IPS-NIHi11 (cell line): ENCODE measurements at regions not wholly inside any gene's neighbourhood (a gene's known extent, or its start where the extent isn't known, plus 50 kb on each side); places are given as distances from the start of the nearest gene placed in this dataset.

Experiments used
- DNase-seq: peaks from one replicate; pipeline ENCODE4 v3.0.0; 2012; ENCODE audit warnings: mixed read lengths, low spot score

GRCh38 chr5:97844797-97845196, 661.8 kb upstream of the RIOK2 start:
- peak; percentile 17 for DNase-seq

- DNase-seq = no peak
Observed at GRCh38 chr5:97846643-97847042, 663.6 kb upstream of the RIOK2 start.

- DNase-seq = no peak
Observed at GRCh38 chr5:97847920-97848631, 665.0 kb upstream of the RIOK2 start.

- DNase-seq = no peak
Observed at GRCh38 chr5:97851036-97851435, 668.0 kb upstream of the RIOK2 start.

GRCh38 chr5:97854871-97855762, 672.1 kb upstream of the RIOK2 start:
- DNase-seq = peak; percentile 9

- no peak for DNase-seq
Observed at GRCh38 chr5:97874491-97874890, 691.4 kb upstream of the RIOK2 start.

GRCh38 chr5:97876272-97876671, 693.2 kb upstream of the RIOK2 start:
- no peak for DNase-seq

- DNase-seq = no peak
Observed at GRCh38 chr5:97877588-97877987, 694.5 kb upstream of the RIOK2 start.

GRCh38 chr5:97888439-97888838, 705.4 kb upstream of the RIOK2 start:
- no peak for DNase-seq

- no peak for DNase-seq
Observed at GRCh38 chr5:97891971-97892370, 708.9 kb upstream of the RIOK2 start.

- no peak for DNase-seq
Observed at GRCh38 chr5:97903742-97904141, 720.7 kb upstream of the RIOK2 start.

GRCh38 chr5:97906135-97906534, 723.1 kb upstream of the RIOK2 start:
- DNase-seq = peak; percentile 11

- no peak for DNase-seq
Observed at GRCh38 chr5:97907646-97908400, 724.8 kb upstream of the RIOK2 start.

- no peak for DNase-seq
Observed at GRCh38 chr5:97909541-97909940, 726.5 kb upstream of the RIOK2 start.

GRCh38 chr5:97914483-97914882, 731.4 kb upstream of the RIOK2 start:
- no peak for DNase-seq

- DNase-seq = no peak
Observed at GRCh38 chr5:97915106-97915505, 732.1 kb upstream of the RIOK2 start.

GRCh38 chr5:97918057-97918456, 735.0 kb upstream of the RIOK2 start:
- DNase-seq = no peak

- no peak for DNase-seq
Observed at GRCh38 chr5:97918620-97919019, 735.6 kb upstream of the RIOK2 start.

- no peak for DNase-seq
Observed at GRCh38 chr5:97919719-97920118, 736.7 kb upstream of the RIOK2 start.

GRCh38 chr5:97922776-97923175, 739.7 kb upstream of the RIOK2 start:
- no peak for DNase-seq

GRCh38 chr5:97923496-97923895, 740.4 kb upstream of the RIOK2 start:
- DNase-seq = no peak

- DNase-seq = no peak
Observed at GRCh38 chr5:97923997-97924396, 741.0 kb upstream of the RIOK2 start.

GRCh38 chr5:97929383-97929782, 746.3 kb upstream of the RIOK2 start:
- DNase-seq = no peak
